Lower leg skin (tissue), 3 donors: ENCODE measurements at regions not wholly inside any gene's neighbourhood (a gene's known extent, or its start where the extent isn't known, plus 50 kb on each side); places are given as distances from the start of the nearest gene placed in this dataset.

Source experiments
- POLR2A ChIP-seq, 2 donors: fragments of 450-650 bp; IDR thresholded peaks; one replicate each; pipeline ENCODE4 v1.6.1; 2016 to 2017; ENCODE audit warnings: antibody characterized with exemption in 2 of 2, mild to moderate bottlenecking in 1 of 2, moderate library complexity in 1 of 2
- TF ChIP-seq, protein P1 (sequence below), 3 donors: fragments of 450-650 bp; IDR thresholded peaks; one replicate each; pipeline ENCODE4 v1.5.1; 2016; ENCODE audit warnings: antibody characterized with exemption in 3 of 3, mild to moderate bottlenecking in 3 of 3, moderate library complexity in 2 of 3

DNA sequence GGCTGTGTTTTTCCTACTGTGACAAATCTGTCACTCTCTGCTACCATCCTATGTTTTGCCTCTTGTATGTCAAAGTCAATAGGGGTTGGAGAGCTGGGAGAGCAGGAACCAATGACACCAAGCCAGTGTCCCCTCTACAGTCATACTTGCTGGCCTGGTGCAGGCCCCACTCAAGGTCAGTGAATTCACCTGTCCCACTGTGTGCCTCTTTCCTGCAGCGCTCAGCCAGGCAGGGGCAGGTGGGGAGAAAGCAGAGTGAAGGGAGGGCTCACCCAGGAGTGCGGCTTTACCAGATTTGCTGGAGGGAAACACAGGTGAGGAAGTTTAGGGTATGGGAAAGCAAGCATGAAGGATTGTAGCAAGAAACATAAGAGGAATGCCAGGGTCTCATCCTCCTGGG lies 114.5 kb downstream of the GYPC start:
- TF ChIP-seq, protein P1, sequence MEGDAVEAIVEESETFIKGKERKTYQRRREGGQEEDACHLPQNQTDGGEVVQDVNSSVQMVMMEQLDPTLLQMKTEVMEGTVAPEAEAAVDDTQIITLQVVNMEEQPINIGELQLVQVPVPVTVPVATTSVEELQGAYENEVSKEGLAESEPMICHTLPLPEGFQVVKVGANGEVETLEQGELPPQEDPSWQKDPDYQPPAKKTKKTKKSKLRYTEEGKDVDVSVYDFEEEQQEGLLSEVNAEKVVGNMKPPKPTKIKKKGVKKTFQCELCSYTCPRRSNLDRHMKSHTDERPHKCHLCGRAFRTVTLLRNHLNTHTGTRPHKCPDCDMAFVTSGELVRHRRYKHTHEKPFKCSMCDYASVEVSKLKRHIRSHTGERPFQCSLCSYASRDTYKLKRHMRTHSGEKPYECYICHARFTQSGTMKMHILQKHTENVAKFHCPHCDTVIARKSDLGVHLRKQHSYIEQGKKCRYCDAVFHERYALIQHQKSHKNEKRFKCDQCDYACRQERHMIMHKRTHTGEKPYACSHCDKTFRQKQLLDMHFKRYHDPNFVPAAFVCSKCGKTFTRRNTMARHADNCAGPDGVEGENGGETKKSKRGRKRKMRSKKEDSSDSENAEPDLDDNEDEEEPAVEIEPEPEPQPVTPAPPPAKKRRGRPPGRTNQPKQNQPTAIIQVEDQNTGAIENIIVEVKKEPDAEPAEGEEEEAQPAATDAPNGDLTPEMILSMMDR (IDR thresholded peaks at IDR 0.05), result no peak
- no peak for TF ChIP-seq POLR2A (IDR thresholded peaks at IDR 0.05)
